Inferior parietal cortex (tissue), 1 donor: ENCODE measurements at regions not wholly inside any gene's neighbourhood (a gene's known extent, or its start where the extent isn't known, plus 50 kb on each side); places are given as distances from the start of the nearest gene placed in this dataset.
"Not testable (repeated sequence)": the region's sequence is repeated elsewhere in the genome, so short reads cannot be mapped to it uniquely, and the experiment has no call there.

ENCODE experiments used
- DNase-seq: peaks from one replicate; pipeline ENCODE4 v3.0.0-alpha.2; 2016; ENCODE audit errors: extremely low spot score

DNA sequence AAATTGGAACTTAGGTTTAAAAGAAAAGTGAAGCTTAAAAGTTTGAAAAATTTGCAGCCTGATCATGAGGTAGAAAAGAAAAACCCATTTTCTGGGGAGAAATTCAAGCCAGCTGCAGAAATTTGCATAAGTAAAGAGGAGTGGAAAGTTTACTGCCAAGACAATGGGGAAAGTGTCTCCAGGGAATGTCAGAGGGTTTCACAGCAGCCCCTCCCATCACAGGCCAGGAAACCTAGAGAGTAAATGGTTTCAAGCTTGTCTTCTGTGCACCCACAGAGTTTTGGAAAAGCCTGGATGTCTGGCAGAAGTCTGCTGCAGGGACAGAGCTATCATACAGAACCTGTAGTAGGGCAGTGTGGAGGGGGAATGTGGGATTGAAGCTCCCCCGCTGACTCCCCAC lies 254.0 kb upstream of the FSIP2 start:
- DNase-seq: no peak

- DNase-seq: peak; percentile 59
These were observed 236.3 kb upstream of the FSIP2 start for GRCh38 chr2:185502351-185502750.

DNA sequence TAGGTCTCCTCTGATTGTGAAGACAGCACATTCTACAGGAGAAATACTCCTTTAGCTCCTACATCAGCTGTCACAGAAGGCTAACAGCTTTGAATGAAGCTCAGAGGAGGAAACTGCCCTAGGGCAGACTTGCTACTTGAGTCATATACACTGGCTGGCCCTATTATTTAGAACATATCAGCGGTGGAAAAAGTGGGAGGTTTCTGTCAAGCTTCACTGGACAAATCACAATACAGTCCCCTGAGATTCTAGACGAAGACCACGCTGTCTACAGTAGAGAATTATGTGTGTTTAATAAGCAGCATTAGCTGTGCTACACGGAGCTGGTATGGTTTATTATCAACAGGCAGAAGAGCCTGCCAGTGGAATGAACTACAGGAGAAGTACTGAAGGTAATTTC lies 230.9 kb upstream of the FSIP2 start:
- no peak for DNase-seq

GRCh38 chr2:185510060-185510459 lies 228.5 kb upstream of the FSIP2 start:
- DNase-seq: no peak

- no peak for DNase-seq
These were observed 226.7 kb upstream of the FSIP2 start for GRCh38 chr2:185511925-185512324.

DNA sequence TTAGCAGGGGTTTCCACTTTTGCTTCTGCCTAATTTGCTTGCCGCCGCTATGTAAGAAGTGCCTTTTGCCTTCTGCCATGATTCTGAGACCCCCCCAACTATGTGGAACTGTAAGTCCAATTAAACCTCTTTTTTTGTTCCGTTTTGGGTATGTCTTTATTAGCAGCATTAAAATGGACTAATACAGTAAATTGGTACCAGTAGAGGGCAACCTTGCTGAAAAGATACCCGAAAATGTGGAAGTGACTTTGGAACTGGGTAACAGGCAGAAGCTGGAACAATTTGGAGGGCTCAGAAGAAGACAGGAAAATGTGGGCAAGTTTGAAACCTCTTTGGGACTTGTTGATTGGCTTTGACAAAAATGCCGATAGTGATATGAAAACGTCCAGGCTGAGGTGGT lies 216.1 kb upstream of the FSIP2 start:
- DNase-seq: no peak

- DNase-seq: not testable (repeated sequence)
These were observed 214.4 kb upstream of the FSIP2 start for GRCh38 chr2:185524242-185524641.

GRCh38 chr2:185526161-185526560 lies 212.4 kb upstream of the FSIP2 start:
- DNase-seq: peak; percentile 6

DNA sequence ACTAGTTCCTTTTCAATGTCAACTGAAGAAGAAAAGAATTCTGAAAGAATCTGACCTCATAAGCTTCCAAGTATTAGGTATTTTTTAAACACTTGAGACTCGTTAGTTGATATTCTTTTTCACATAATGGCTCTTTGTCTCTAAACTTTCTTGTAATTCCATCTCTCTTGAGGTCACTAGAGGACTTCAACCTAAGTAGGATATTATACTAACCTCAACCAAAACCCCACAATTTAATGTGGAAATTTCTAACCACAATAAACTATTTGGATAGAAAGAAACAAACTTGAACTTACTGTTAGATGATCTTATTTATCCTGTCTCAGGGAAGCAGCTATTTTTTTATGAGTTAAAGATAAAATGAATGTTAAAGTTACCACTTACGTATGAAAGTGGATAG lies 206.9 kb upstream of the FSIP2 start:
- DNase-seq: no peak

DNA sequence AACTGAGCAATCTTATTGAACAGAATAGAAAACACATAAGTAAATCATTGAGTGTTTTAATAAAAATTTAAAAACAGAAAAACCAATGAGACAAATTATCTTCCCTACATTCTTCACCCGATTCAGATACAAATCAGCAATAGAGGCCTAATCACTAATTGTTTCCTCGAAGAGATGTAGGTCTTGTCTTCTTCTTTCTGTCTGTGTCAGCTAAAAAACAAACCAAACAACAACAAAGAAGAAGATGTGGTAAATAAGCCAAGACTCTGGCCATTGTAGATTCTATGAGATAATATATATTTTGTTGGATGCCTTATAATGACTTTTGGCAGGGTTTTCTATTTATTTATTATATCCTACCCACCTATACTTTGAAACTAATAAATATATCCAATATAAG lies 200.9 kb upstream of the FSIP2 start:
- no peak for DNase-seq

DNA sequence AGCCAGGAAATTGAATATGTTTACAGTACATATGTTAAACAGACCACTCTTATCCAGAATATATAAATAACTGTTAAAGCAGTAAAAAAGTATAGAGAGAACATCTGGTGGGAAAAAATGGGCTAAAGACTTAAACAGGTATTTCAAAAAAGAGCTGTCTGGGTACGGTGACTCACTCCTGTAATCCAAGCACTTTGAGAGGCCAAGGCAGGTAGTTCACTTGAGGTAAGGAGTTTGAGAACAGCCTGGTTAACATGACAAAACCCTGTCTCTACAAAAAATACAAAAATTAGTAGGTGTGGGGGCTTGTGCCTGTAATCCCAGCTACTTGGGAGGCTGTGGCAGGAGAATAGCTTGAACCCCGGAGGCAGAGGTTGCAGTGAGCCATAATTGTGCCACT lies 171.4 kb upstream of the FSIP2 start:
- DNase-seq: no peak

DNA sequence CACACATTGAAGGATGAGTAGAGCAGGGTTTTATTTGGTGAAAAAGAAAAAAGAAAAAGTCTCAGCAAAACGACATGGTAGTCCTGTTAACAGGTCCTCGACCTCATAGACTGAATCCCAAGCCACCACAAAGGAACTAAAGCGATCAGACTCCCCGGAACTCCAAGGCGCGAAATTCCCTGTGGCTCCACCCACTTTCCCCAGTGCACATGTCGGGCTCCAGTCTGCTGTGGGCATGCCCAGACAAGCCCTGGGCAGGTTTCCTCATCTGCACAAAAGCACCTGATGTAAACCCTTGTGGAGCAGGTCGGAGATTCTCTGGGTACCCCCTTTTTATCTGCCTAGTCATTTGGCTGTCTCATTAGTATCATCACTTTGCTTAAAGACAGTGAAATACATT lies 170.7 kb upstream of the FSIP2 start:
- no peak for DNase-seq

DNA sequence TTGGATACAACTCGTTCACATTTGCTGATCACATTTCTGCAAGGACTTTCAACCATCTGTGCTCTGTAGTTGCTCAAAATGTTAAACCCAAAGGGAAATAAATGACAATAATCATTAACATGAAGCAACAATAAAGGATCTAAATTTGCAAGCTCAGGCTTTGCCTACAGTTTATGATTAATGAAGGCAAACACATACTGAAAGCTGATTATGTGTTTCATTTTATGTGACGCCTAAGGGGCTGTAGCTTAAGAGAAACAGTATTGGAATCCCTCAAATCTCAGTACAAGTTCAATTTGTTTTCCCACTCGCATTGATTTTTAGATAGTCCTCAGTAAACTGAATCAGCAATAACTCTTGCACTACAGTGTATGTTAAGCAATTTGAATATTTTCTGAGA lies 160.3 kb upstream of the FSIP2 start:
- no peak for DNase-seq

DNA sequence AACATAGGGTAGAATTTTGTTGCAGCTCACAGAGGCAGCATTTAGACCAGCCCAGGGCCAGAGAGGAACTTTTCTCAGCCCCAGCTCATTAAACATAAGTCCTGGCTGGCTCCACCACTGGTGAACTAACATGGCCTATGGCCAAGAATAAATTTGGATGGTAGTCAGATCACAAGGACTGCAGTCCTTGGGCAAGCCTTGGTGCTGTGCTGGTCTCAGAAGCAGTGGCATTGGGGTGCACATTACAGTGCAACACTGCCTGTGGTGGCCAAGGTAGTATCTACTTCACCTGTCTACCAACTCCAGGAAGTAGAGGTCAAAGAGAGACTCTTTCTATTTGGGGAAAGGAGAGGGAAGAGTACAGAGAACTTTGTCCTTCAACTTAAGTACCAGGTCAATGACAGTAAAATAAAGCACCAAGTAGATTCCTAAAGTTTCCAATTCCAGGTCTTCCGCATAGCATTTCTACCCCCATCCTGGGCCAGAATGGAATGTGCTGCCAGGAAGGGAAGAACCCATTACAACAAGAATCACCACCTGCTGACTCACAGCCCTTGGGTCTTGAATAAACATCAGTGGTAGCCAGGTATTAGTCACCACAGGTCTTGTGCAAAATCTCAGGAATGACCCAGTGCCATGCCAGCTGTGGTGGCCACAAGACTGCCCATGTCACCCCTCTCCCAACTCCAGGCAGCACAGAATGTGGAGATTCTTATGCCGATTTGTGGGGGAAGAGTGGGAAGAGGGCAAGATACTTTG lies 155.4 kb upstream of the FSIP2 start:
- DNase-seq: no peak

GRCh38 chr2:185585165-185585564 lies 153.4 kb upstream of the FSIP2 start:
- DNase-seq: not testable (repeated sequence)

DNA sequence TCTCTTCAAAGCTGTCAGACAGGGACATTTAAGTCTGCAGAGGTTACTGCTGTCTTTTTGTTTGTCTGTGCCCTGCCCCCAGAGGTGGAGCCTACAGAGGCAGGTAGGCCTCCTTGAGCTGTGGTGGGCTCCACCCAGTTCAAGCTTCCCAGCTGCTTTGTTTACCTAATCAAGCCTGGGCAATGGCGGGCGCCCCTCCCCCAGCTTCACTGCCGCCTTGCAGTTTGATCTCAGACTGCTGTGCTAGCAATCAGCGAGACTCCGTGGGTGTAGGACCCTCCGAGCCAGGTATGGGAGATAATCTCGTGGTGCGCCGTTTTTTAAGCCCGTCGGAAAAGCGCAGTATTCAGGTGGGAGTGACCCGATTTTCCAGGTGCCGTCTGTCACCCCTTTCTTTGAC lies 147.3 kb upstream of the FSIP2 start:
- not testable (repeated sequence) for DNase-seq

DNA sequence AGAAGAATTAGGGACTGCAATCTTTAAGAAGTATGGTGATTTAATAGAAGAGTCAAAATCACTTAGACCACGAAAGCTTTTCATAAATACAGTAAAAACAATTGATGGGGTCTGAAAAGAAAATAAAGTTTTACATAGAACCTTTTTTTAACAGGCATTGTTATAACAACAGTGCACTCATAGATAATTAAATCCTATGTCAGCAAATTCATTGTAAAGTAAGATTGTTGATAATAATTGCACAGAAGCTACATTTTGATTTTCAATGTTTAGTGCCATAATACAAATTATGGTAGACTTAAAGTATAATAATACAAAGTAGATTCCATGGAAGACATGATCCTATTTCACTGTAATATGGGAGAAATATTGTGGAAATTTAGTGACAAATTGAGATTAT lies 130.7 kb upstream of the FSIP2 start:
- no peak for DNase-seq

DNA sequence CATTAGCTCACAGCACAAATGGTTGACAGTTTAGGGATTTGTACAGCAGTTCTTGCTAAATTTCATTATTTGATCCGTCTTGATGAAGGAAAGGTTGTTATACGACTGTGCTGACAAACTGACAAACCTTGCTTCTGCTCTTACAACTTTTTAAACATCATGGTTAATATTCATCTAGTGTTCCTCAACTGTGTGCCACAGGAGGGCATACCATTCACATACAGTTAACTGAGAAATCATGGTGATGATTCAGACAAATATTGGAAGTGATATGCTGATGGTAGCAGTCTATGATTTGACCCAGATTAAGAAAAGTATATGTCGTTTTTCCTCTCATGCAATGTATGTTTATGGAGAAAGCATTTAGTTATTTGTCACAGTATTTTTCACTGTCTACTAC lies 129.8 kb upstream of the FSIP2 start:
- no peak for DNase-seq

- no peak for DNase-seq
These were observed 128.3 kb upstream of the FSIP2 start for GRCh38 chr2:185610301-185610700.

DNA sequence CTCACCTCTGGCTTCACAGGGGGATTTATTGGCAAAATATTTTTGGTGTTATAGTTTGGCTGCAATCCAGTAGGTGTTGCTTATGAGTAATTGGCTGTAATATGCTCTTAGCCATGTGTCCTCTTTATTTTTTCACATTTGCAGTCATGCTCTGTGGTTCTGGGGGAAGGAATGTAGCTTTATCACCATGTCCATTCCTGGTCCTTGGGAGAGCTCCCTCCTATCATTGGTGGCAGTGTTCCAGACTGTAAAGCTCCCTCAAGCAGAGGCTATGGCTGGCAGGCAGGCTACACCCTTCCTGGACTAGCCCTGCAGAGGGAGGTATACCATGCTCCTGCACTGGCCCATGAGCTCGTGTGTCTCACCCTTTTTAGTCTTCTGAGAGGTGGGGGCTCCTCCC lies 120.0 kb upstream of the FSIP2 start:
- DNase-seq: no peak

DNA sequence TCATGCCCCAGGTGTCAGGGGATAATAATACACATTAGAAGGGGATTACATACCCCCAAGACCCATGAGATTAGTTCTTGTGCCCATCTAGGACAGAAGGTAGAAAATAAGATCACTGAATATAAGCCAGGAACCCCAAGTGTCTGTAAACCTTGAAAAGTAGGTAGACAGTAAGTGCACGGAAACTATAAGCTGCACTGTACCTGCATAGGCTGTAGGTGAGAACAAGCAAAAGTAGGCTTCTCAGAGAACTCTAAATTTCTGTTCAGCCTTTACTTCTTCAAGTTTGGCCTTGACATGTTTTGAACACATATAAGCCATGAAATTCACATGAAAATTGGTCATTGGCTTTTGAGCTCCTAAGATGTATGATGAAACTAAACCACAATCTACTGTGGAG lies 113.0 kb upstream of the FSIP2 start:
- DNase-seq: no peak

GRCh38 chr2:185628985-185629384 lies 109.6 kb upstream of the FSIP2 start:
- no peak for DNase-seq

DNA sequence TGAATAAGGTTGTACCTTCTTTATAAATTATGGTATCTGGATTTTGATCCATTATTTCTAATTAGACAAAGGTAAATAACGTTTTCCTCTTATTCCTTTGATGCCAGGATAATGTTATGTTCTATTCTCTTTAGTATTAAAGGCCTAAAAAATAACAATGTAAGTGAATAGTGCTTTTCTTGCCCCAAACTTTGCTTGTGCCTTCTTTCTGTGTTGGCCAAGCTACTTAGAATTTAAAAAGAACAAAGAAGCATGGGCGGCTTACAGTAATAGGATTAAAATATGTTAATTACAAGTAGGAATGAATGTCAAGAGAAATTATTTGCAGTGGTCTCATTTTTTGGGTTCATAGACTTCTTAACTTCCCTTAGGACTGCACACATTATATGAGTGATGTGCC lies 105.0 kb upstream of the FSIP2 start:
- DNase-seq: no peak

GRCh38 chr2:185638771-185639170 lies 99.8 kb upstream of the FSIP2 start:
- DNase-seq: no peak
